Left ventricle myocardium inferior (tissue), 1 donor: ENCODE measurements at regions not wholly inside any gene's neighbourhood (a gene's known extent, or its start where the extent isn't known, plus 50 kb on each side); places are given as distances from the start of the nearest gene placed in this dataset.

Experiments used
- DNase-seq: peaks from one replicate; pipeline ENCODE4 v3.0.0-alpha.2; 2020
- H3K27ac ChIP-seq: fragments of 200-600 bp; replicated peaks from 2 replicates; pipeline ENCODE4 v1.8.0; 2021
- H3K27me3 ChIP-seq: fragments of 200-600 bp; 2 replicates; pipeline ENCODE4 v1.8.0; 2021; ENCODE audit warnings: low read depth
- H3K36me3 ChIP-seq: fragments of 200-600 bp; 2 replicates; pipeline ENCODE4 v1.8.0; 2021
- H3K4me1 ChIP-seq: fragments of 200-600 bp; 2 replicates; pipeline ENCODE4 v1.8.0; 2021
- H3K4me3 ChIP-seq: fragments of 200-600 bp; 2 replicates; pipeline ENCODE4 v1.8.0; 2021; ENCODE audit warnings: mild to moderate bottlenecking, moderate library complexity
- H3K9me3 ChIP-seq: fragments of 200-600 bp; replicated peaks from 2 replicates; pipeline ENCODE4 v1.8.0; 2021
- intact Hi-C: fragments of 100-400 bp; cut with micrococcal nuclease; formaldehyde crosslinking; loops from one replicate; pipeline ENCODE4 v1.11.0; 2022
- TF ChIP-seq, protein P1 (sequence below): fragments of 200-600 bp; IDR thresholded peaks from 2 replicates; pipeline ENCODE4 v1.8.0; 2021; ENCODE audit warnings: antibody characterized with exemption, mild to moderate bottlenecking, borderline replicate concordance
- donor health status: DM: no; HTN: yes; CAD: no; lungs with severe emphysema.

DNA sequence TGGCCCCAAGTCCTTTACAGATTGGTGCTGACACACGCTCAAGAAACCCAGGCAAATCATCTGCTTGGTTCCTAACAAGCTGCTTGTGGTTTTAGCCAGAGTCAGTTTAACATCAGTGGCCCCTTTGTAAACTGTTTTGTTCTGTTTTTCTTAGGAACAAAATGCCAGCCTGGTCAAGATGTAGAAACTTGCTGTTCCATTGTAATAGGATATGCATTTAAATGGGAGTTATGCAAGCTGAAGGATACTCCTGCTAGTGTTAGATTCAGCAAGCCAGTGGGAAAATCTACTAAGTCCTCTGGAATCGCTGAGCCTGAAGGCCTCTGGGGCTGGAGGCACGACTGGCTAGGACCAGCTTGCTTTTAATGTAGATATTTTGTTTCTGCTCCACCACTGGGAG, 391.1 kb downstream of the TLE4 start:
- DNase-seq, result no peak
- no peak overlapping the region for H3K27ac ChIP-seq
- intact Hi-C loops, result no loop called here
- H3K9me3 ChIP-seq, result no peaks in the 10 kb centered on the region
- peaks cover 46% of the 10 kb centered on the region for H3K27me3 ChIP-seq
- no peak overlapping the region for H3K4me3 ChIP-seq
- TF ChIP-seq, protein P1, sequence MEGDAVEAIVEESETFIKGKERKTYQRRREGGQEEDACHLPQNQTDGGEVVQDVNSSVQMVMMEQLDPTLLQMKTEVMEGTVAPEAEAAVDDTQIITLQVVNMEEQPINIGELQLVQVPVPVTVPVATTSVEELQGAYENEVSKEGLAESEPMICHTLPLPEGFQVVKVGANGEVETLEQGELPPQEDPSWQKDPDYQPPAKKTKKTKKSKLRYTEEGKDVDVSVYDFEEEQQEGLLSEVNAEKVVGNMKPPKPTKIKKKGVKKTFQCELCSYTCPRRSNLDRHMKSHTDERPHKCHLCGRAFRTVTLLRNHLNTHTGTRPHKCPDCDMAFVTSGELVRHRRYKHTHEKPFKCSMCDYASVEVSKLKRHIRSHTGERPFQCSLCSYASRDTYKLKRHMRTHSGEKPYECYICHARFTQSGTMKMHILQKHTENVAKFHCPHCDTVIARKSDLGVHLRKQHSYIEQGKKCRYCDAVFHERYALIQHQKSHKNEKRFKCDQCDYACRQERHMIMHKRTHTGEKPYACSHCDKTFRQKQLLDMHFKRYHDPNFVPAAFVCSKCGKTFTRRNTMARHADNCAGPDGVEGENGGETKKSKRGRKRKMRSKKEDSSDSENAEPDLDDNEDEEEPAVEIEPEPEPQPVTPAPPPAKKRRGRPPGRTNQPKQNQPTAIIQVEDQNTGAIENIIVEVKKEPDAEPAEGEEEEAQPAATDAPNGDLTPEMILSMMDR, result no peak
- no peaks in the 10 kb centered on the region for H3K36me3 ChIP-seq
- no peaks in the 10 kb centered on the region for H3K4me1 ChIP-seq

DNA sequence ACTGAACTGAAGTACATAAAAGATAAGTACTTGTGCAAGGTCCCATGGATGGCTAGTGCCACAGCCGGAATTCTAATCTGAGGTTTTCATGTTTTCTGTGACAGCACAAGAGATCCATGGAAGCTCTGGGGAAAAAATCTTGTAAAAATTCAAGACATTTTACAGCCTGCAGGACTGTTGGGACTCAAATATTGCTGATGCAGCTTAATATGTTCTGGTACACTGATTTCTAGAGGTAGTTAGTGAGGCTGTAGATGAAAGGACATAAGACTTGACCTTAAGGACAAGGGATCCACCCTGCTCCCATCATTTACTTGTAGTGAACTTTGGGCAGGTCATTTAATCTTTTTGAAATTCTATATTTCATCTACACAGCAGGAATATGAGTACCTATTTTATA, 390.4 kb downstream of the TLE4 start:
- no peaks in the 10 kb centered on the region for H3K4me1 ChIP-seq
- TF ChIP-seq, protein P1, result no peak
- no peaks in the 10 kb centered on the region for H3K36me3 ChIP-seq
- H3K27me3 ChIP-seq, result peaks cover 46% of the 10 kb centered on the region
- no peaks in the 10 kb centered on the region for H3K9me3 ChIP-seq
- no peak overlapping the region for H3K27ac ChIP-seq
- intact Hi-C loops, result no loop called here
- DNase-seq, result no peak
- no peak overlapping the region for H3K4me3 ChIP-seq

DNA sequence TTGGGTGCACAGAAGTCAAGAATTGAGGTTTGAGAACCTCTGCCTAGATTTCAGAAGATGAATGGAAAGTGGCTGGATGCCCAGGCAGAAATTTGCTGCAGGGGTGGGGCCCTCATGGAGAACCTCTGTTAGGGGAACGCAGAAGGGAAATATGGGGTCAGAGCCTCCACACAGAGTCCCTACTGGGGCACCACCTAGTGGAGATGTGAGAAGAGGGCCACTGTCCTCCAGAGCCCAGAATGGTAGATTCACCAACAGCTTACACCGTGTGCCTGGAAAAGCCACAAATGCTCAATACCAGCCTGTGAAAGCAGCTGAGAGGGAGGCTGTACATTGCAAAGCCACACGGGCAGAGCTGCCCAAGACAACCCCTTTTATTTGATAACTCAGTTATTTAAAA, 383.5 kb downstream of the TLE4 start:
- H3K27ac ChIP-seq, result no peak overlapping the region
- no peaks in the 10 kb centered on the region for H3K9me3 ChIP-seq
- H3K4me3 ChIP-seq, result no peak overlapping the region
- TF ChIP-seq, protein P1, result peak; percentile 54
- no peaks in the 10 kb centered on the region for H3K36me3 ChIP-seq
- no peaks in the 10 kb centered on the region for H3K4me1 ChIP-seq
- intact Hi-C loops, result no loop called here
- no peak for DNase-seq
- peaks cover 12% of the 10 kb centered on the region for H3K27me3 ChIP-seq

DNA sequence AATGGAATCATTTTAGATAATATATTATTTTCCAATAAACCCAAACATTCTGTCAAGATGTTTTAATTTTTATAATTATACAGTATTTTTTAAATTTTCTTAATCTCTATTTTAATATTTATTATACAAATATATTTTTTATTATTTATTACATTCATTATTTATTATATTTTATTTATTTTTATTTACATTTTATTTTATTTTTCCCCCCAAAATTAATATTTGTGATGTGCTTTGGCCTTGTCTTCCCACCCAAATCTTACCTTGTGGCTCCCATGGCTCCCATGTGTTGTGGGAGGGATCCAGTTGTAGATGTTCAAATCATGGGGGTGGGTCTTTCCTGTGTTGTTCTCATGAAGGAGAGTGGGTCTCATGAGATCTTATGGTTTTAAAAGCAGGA, 382.1 kb downstream of the TLE4 start:
- intact Hi-C loops, result no loop called here
- Histone ChIP-seq H3K36me3 (no peaks in the 10 kb centered on the region), H3K27ac (no peak overlapping the region), H3K27me3 (peaks cover 2% of the 10 kb centered on the region), H3K4me1 (no peaks in the 10 kb centered on the region), H3K9me3 (no peaks in the 10 kb centered on the region), H3K4me3 (no peak overlapping the region)
- TF ChIP-seq, protein P1, result no peak
- DNase-seq, result no peak

DNA sequence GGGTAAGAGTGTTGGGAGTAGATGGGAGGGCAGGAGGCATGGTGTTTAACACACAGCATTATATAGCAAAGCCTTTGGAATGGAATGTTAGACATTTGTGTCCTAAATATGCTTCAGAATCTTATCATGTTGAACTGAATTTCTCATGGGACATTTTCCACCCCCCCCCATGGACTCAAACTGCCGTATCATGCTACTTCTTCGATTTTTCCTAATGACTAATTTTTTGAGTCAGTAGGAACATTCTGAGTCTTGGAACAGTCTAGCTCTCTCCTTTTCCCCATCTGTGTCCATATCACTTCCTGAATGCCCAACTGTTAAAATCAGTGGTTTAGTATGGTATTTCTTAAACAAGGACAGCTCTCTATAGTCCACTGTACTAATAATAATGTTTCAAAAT, 380.6 kb downstream of the TLE4 start:
- Histone ChIP-seq H3K9me3 (no peaks in the 10 kb centered on the region), H3K36me3 (no peaks in the 10 kb centered on the region), H3K4me3 (no peak overlapping the region), H3K4me1 (no peaks in the 10 kb centered on the region), H3K27ac (no peak overlapping the region), H3K27me3 (no peaks in the 10 kb centered on the region)
- TF ChIP-seq, protein P1, result no peak
- DNase-seq, result no peak
- intact Hi-C loops, result no loop called here

DNA sequence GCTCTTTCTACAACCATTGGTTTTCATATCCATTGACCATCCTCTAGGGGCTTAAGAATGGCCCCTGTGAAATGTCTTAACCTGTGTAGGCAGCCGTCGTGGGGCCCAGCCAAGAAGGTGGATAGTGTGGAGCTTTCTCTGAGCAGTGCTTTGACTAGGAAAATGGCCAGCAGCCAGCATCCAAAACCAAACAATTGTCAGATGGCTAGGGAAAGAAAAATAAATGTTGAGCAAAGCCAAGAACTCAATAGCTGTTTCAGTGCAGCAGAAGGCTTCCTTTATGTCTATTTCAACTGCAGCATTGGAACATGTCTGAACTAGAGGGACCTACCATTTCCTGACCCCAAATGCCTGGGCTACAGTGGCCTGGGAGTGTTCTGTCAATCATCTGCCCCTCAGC, 374.9 kb downstream of the TLE4 start:
- no peaks in the 10 kb centered on the region for H3K27me3 ChIP-seq
- H3K27ac ChIP-seq, result no peak overlapping the region
- H3K9me3 ChIP-seq, result no peaks in the 10 kb centered on the region
- TF ChIP-seq, protein P1, result no peak
- intact Hi-C loops, result no loop called here
- no peaks in the 10 kb centered on the region for H3K36me3 ChIP-seq
- no peak overlapping the region for H3K4me3 ChIP-seq
- H3K4me1 ChIP-seq, result no peaks in the 10 kb centered on the region
- DNase-seq, result no peak
